Heart right ventricle (tissue), 16 donors: ENCODE measurements at regions not wholly inside any gene's neighbourhood (a gene's known extent, or its start where the extent isn't known, plus 50 kb on each side); places are given as distances from the start of the nearest gene placed in this dataset.

Experiments
- ATAC-seq, 8 donors: fragments of 200-7000 bp; cut with Tn5 transposase; one replicate each; pipeline ENCODE4 v1.9.1; 2020; ENCODE audit warnings: mild to moderate bottlenecking in 8 of 8, moderate library complexity in 8 of 8, moderate number of reproducible peaks in 1 of 8
- DNase-seq, 2 donors: peaks; one replicate each; pipeline ENCODE4 v3.0.0-alpha.2; 2020
- H3K27ac ChIP-seq, 10 donors: fragments of 200-600 bp; sonication (generic) in 2 of 10; one replicate each; pipeline versions ENCODE4 v1.5.0 to v1.8.0; 2020 to 2022; ENCODE audit warnings: mild to moderate bottlenecking in 3 of 10
- H3K27me3 ChIP-seq, 7 donors: fragments of 200-600 bp; one replicate each; pipeline ENCODE4 v1.8.0; 2021 to 2022; ENCODE audit warnings: mild to moderate bottlenecking in 2 of 7
- H3K36me3 ChIP-seq, 9 donors: fragments of 200-600 bp; sonication (generic) in 1 of 9; one replicate each; pipeline versions ENCODE4 v1.5.0 to v1.8.0; 2020 to 2022; ENCODE audit warnings: mild to moderate bottlenecking in 2 of 9
- H3K4me1 ChIP-seq, 9 donors: fragments of 200-600 bp; sonication (generic) in 1 of 9; one replicate each; pipeline versions ENCODE4 v1.5.0 to v1.8.0; 2020 to 2022; ENCODE audit warnings: mild to moderate bottlenecking in 4 of 9
- H3K4me3 ChIP-seq, 10 donors: fragments of 200-600 bp; sonication (generic) in 2 of 10; one replicate each; pipeline versions ENCODE4 v1.5.0 to v1.8.0; 2020 to 2022; ENCODE audit warnings: mild to moderate bottlenecking in 7 of 10, moderate library complexity in 2 of 10
- H3K9me3 ChIP-seq, 11 donors: fragments of 200-600 bp in 10 of 11; sonication (generic) in 2 of 11; one replicate each; pipeline versions ENCODE4 v1.5.0 to v1.8.0; 2013 to 2022; ENCODE audit warnings: mild to moderate bottlenecking in 2 of 11, control low read depth in 1 of 11, moderate library complexity in 1 of 11
- WGBS, 2 donors: extraction: QIAGEN DNeasy Blood & Tissue Kit; methylation state at CpG; one replicate each; pipeline ENCODE4 v1.1.7; 2013; ENCODE audit warnings: inconsistent platforms in 1 of 2; 5-methylcytosine and 5-hydroxymethylcytosine counted together
- intact Hi-C, 10 donors: fragments of 100-400 bp; cut with DNase I; formaldehyde crosslinking; loops; one replicate each; pipeline versions ENCODE4 v1.11.1 to v1.14.2; 2022
- TF ChIP-seq, protein P1 (sequence below), 9 donors: fragments of 200-600 bp; sonication (generic) in 2 of 9; IDR thresholded peaks; one replicate each; pipeline versions ENCODE4 v1.5.0 to v1.8.0; 2021 to 2022; ENCODE audit warnings: antibody characterized with exemption in 9 of 9, mild to moderate bottlenecking in 5 of 9, moderate library complexity in 1 of 9
- donor health status: Arrhythmogenic right ventricular cardiomyopathy.
- donor health status: ischemic (EF 13 %, LVEDD 7.1; RV severe dilation, severe dysfunction).
- donor health status: healthy with polysubstance abuse.
- donor health status: DM: no; HTN: yes; CAD: no.
- donor health status: DM: no; HTN: no; CAD: no.
- donor health status: ischemic (EF 25% LVEDD 6.9; RV normal size, moderate dysfunction).
- donor health status: ischemic (EF 25% LVEDD 5.7; RV mildly dilated, moderate dysfunction).
- donor health status: healthy.
- donor health status: DM: yes; HTN: yes; CAD: no.
- donor health status: Ischemic cardiomyopathy.
- donor health status: ischemic (EF 35%, LVEDD 5.7; RV mildly dilated, moderate dysfunction).
- donor health status: nonischemic (EF 11% LVEDD 7.7; RV severe dilation, severe dysfunction).
- donor health status: DM: yes; HTN: yes; CAD: no.
- donor health status: PGD.
- donor health status: ischemic (EF 29% LVEDD 5.4; RV normal size, mild dysfunction).
- donor health status: nonischemic (EF 23%, LVEDD 6.1; RV moderate dilation, normal function).

- intact Hi-C loops = no loop called here
These were observed 461.3 kb upstream of the TECRL start for GRCh38 chr4:64870558-64870957.

GRCh38 chr4:64857815-64858214, 448.6 kb upstream of the TECRL start:
- TF ChIP-seq, protein P1, sequence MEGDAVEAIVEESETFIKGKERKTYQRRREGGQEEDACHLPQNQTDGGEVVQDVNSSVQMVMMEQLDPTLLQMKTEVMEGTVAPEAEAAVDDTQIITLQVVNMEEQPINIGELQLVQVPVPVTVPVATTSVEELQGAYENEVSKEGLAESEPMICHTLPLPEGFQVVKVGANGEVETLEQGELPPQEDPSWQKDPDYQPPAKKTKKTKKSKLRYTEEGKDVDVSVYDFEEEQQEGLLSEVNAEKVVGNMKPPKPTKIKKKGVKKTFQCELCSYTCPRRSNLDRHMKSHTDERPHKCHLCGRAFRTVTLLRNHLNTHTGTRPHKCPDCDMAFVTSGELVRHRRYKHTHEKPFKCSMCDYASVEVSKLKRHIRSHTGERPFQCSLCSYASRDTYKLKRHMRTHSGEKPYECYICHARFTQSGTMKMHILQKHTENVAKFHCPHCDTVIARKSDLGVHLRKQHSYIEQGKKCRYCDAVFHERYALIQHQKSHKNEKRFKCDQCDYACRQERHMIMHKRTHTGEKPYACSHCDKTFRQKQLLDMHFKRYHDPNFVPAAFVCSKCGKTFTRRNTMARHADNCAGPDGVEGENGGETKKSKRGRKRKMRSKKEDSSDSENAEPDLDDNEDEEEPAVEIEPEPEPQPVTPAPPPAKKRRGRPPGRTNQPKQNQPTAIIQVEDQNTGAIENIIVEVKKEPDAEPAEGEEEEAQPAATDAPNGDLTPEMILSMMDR (IDR thresholded peaks at IDR 0.05) = no peak
- 56 to 59% methylated on average over 5 of the region's 5 CpGs for WGBS, 2 donors
- Histone ChIP-seq H3K27me3 (no peaks in the 10 kb centered on the region), H3K36me3 (no peaks in the 10 kb centered on the region), H3K9me3 (peaks cover 0 to 10% (median 0%) of the 10 kb centered on the region in 11 donors), H3K4me1 (no peaks in the 10 kb centered on the region), H3K4me3 (no peak overlapping the region), H3K27ac (no peak overlapping the region)
- intact Hi-C loops = no loop called here
- DNase-seq (no peak), ATAC-seq (no peak)

More at GRCh38 chr4:64870558-64870957, 461.3 kb upstream of the TECRL start:
- Histone ChIP-seq H3K9me3 (peaks cover 0 to 34% (median 0%) of the 10 kb centered on the region in 11 donors), H3K36me3 (no peaks in the 10 kb centered on the region), H3K27me3 (no peaks in the 10 kb centered on the region), H3K4me3 (no peak overlapping the region), H3K4me1 (no peaks in the 10 kb centered on the region), H3K27ac (no peak overlapping the region)
- TF ChIP-seq, protein P1 (IDR thresholded peaks at IDR 0.05) = no peak
- ATAC-seq (no peak), DNase-seq (no peak)
- WGBS, 2 donors = 56 to 61% methylated on average over 4 of the region's 4 CpGs

DNA sequence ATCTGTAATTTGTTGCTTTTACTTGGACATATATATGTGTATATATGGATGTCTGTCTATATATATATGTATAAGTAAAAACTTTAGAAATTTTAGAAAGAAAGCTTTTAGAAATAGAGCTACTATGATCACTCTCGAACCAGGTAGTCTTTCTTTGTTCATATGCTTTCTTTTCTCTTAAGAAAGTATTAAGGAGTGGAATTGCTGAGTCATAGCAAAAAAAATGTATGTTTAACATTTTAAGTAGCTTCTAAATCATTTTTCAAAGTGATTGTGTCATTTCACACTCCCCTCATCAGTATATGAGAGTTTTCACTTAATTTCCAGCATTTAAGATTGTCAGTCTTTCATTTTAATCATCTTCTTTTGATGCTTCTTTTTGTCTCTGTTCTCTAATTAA, 447.9 kb upstream of the TECRL start:
- ATAC-seq = no peak
- intact Hi-C loops = no loop called here

DNA sequence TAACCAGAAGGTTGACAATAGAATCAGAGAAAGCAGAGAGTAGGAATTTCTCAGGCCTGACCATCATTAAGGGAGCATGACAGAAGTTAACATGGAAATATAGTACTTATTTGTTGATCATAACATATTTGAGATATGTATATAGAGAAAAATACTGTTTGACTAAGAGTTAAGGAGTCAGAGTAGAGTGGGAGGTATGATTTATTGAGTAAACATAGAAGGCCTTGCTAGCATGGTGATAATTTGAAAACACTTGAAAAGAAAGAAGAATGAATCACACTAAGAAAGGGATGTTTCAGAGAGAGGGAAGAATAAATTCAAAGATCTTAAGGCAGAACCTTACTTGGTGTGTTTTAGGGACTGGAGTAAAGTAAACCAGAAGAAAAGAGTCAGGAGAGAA, 437.2 kb upstream of the TECRL start:
- no peak for ATAC-seq
- no peak overlapping the region for H3K27ac ChIP-seq
- peaks cover 0 to 8% (median 0%) of the 10 kb centered on the region in 11 donors for H3K9me3 ChIP-seq
- no peaks in the 10 kb centered on the region for H3K27me3 ChIP-seq
- TF ChIP-seq, protein P1 (IDR thresholded peaks at IDR 0.05) = no peak
- no peaks in the 10 kb centered on the region for H3K36me3 ChIP-seq
- no peak overlapping the region for H3K4me3 ChIP-seq
- intact Hi-C loops = no loop called here
- H3K4me1 ChIP-seq = no peaks in the 10 kb centered on the region
- DNase-seq = no peak

More for the DNA sequence above, 447.9 kb upstream of the TECRL start:
- no peaks in the 10 kb centered on the region for H3K4me1 ChIP-seq
- TF ChIP-seq, protein P1 (IDR thresholded peaks at IDR 0.05) = no peak
- H3K4me3 ChIP-seq = no peak overlapping the region
- H3K27me3 ChIP-seq = no peaks in the 10 kb centered on the region
- WGBS, 2 donors = 65 to 69% methylated on average over 1 of the region's 1 CpG
- DNase-seq = no peak
- H3K36me3 ChIP-seq = no peaks in the 10 kb centered on the region
- peaks cover 0 to 12% (median 0%) of the 10 kb centered on the region in 11 donors for H3K9me3 ChIP-seq
- H3K27ac ChIP-seq = no peak overlapping the region
